VCaP (cell line): ENCODE measurements at regions not wholly inside any gene's neighbourhood (a gene's known extent, or its start where the extent isn't known, plus 50 kb on each side); places are given as distances from the start of the nearest gene placed in this dataset.
"Not testable (repeated sequence)": the region's sequence is repeated elsewhere in the genome, so short reads cannot be mapped to it uniquely, and the experiment has no call there.

Experiments used
- H3K27ac ChIP-seq: fragments of 450-650 bp; 2 replicates; pipeline ENCODE4 v1.5.1; 2017
- CTCF ChIP-seq: fragments of 450-650 bp; conservative IDR thresholded peaks from 2 replicates; pipeline ENCODE4 v1.5.1; 2017; ENCODE audit warnings: mild to moderate bottlenecking, moderate library complexity

GRCh38 chr22:46047841-46048595 lies 71.1 kb upstream of the WNT7B start:
- H3K27ac ChIP-seq: peak overlapping the region; percentile 89
- no peak for TF ChIP-seq CTCF

GRCh38 chr22:46048661-46049060 lies 71.7 kb upstream of the WNT7B start:
- H3K27ac ChIP-seq: not testable (repeated sequence)

- TF ChIP-seq CTCF: no peak
- peak overlapping the region; percentile 93; the same call in 1 of the 2 replicates for H3K27ac ChIP-seq
Measured at GRCh38 chr22:46049726-46050450, 72.9 kb upstream of the WNT7B start.

- peak overlapping the region; percentile 93; the same call in 1 of the 2 replicates for H3K27ac ChIP-seq
- TF ChIP-seq CTCF: no peak
Measured at GRCh38 chr22:46050451-46050845, 73.5 kb upstream of the WNT7B start.

- TF ChIP-seq CTCF: no peak
- H3K27ac ChIP-seq: peak overlapping the region; percentile 93
Measured at GRCh38 chr22:46050916-46051614, 74.1 kb upstream of the WNT7B start.

GRCh38 chr22:46051646-46052045 lies 74.7 kb upstream of the WNT7B start:
- no peak for TF ChIP-seq CTCF
- peak overlapping the region; percentile 93 for H3K27ac ChIP-seq

GRCh38 chr22:46052331-46052771 lies 75.4 kb upstream of the WNT7B start:
- peak overlapping the region; percentile 93 for H3K27ac ChIP-seq

More at GRCh38 chr22:46052331-46052771, 75.4 kb upstream of the WNT7B start:
- no peak for TF ChIP-seq CTCF
